Tibial nerve (tissue), 4 donors: ENCODE measurements at regions not wholly inside any gene's neighbourhood (a gene's known extent, or its start where the extent isn't known, plus 50 kb on each side); places are given as distances from the start of the nearest gene placed in this dataset.

Experiments
- DNase-seq, 2 donors: peaks; one replicate each; pipeline ENCODE4 v3.0.0-alpha.2; 2019; ENCODE audit warnings: low spot score in 2 of 2
- H3K27ac ChIP-seq, 4 donors: fragments of 200-600 bp; sonication (generic) in 3 of 4; one replicate each; pipeline ENCODE4 v1.5.1; 2017 to 2019; ENCODE audit warnings: mild to moderate bottlenecking in 1 of 4
- H3K27me3 ChIP-seq, 2 donors: fragments of 200-600 bp; sonication (generic) in 1 of 2; one replicate each; pipeline versions ENCODE4 v1.5.1 to v1.6.0; 2017 to 2019
- H3K36me3 ChIP-seq, 3 donors: fragments of 200-600 bp; sonication (generic); one replicate each; pipeline ENCODE4 v1.5.1; 2018 to 2019
- H3K4me1 ChIP-seq, 4 donors: fragments of 200-600 bp; sonication (generic) in 3 of 4; one replicate each; pipeline ENCODE4 v1.5.1; 2017 to 2019
- H3K4me3 ChIP-seq, 4 donors: fragments of 200-600 bp; sonication (generic) in 3 of 4; one replicate each; pipeline ENCODE4 v1.5.1; 2017 to 2019; ENCODE audit warnings: mild to moderate bottlenecking in 1 of 4, moderate library complexity in 1 of 4
- H3K9me3 ChIP-seq, 4 donors: fragments of 200-600 bp; sonication (generic) in 3 of 4; one replicate each; pipeline ENCODE4 v1.5.1; 2017 to 2019
- CTCF ChIP-seq, 5 experiments: fragments of 200-600 bp in 3 of 5; fragments of 450-650 bp in 2 of 5; sonication (generic) in 3 of 5; IDR thresholded peaks; one replicate each; pipeline ENCODE4 v1.5.1; 2016 to 2019; ENCODE audit warnings: antibody characterized with exemption in 5 of 5, mild to moderate bottlenecking in 3 of 5, moderate library complexity in 2 of 5
- EP300 ChIP-seq, 2 donors: sonication (generic); formaldehyde crosslinking; IDR thresholded peaks; one replicate each; pipeline ENCODE4 v1.6.1; 2017; ENCODE audit warnings: antibody characterized with exemption in 2 of 2, mild to moderate bottlenecking in 1 of 2
- POLR2A ChIP-seq, 2 donors: fragments of 450-650 bp; IDR thresholded peaks; one replicate each; pipeline ENCODE4 v1.6.1; 2017; ENCODE audit warnings: antibody characterized with exemption in 2 of 2, mild to moderate bottlenecking in 2 of 2, moderate library complexity in 2 of 2
- WGBS, 2 donors: methylation state at CpG; one replicate each; pipeline ENCODE4 v1.1.5; 2018; 5-methylcytosine and 5-hydroxymethylcytosine counted together

GRCh38 chr21:23445307-23445706 is 2162.0 kb downstream of the MRPL39 start:
- Histone ChIP-seq H3K27ac (no peak overlapping the region), H3K9me3 (no peaks in the 10 kb centered on the region), H3K36me3 (no peaks in the 10 kb centered on the region), H3K4me3 (no peak overlapping the region), H3K4me1 (no peaks in the 10 kb centered on the region), H3K27me3 (no peaks in the 10 kb centered on the region)
- DNase-seq = no peak
- no peak for TF ChIP-seq POLR2A (IDR thresholded peaks at IDR 0.05)
- no peak for TF ChIP-seq EP300 (IDR thresholded peaks at IDR 0.05)
- TF ChIP-seq CTCF (IDR thresholded peaks at IDR 0.05) = no peak
- 57 to 59% methylated on average over 1 of the region's 1 CpG for WGBS, 2 donors

GRCh38 chr21:23438081-23438480 is 2169.2 kb downstream of the MRPL39 start:
- Histone ChIP-seq H3K4me3 (no peak overlapping the region), H3K27me3 (no peaks in the 10 kb centered on the region), H3K27ac (no peak overlapping the region), H3K9me3 (no peaks in the 10 kb centered on the region), H3K4me1 (no peaks in the 10 kb centered on the region), H3K36me3 (no peaks in the 10 kb centered on the region)
- TF ChIP-seq POLR2A (IDR thresholded peaks at IDR 0.05) = no peak
- DNase-seq = no peak

- Histone ChIP-seq H3K4me1 (no peaks in the 10 kb centered on the region), H3K9me3 (no peaks in the 10 kb centered on the region), H3K4me3 (no peak overlapping the region), H3K27ac (no peak overlapping the region), H3K36me3 (no peaks in the 10 kb centered on the region), H3K27me3 (no peaks in the 10 kb centered on the region)
- TF ChIP-seq POLR2A (IDR thresholded peaks at IDR 0.05) (no peak), EP300 (IDR thresholded peaks at IDR 0.05) (no peak), CTCF (IDR thresholded peaks at IDR 0.05) (no peak)
- 50 to 64% methylated on average over 2 of the region's 2 CpGs for WGBS, 2 donors
- no peak for DNase-seq
These were observed 2204.3 kb downstream of the MRPL39 start for GRCh38 chr21:23402929-23403520.

- no peak for DNase-seq
- Histone ChIP-seq H3K4me3 (no peak overlapping the region), H3K27me3 (no peaks in the 10 kb centered on the region), H3K4me1 (no peaks in the 10 kb centered on the region), H3K27ac (no peak overlapping the region), H3K36me3 (no peaks in the 10 kb centered on the region), H3K9me3 (no peaks in the 10 kb centered on the region)
- 85 to 88% methylated on average over 2 of the region's 2 CpGs for WGBS, 2 donors
- no peak for TF ChIP-seq CTCF (IDR thresholded peaks at IDR 0.05)
- TF ChIP-seq EP300 (IDR thresholded peaks at IDR 0.05) = no peak
- TF ChIP-seq POLR2A (IDR thresholded peaks at IDR 0.05) = no peak
These were observed 2206.0 kb downstream of the MRPL39 start for GRCh38 chr21:23401278-23401677.

GRCh38 chr21:23398726-23399125 is 2208.6 kb downstream of the MRPL39 start:
- no peaks in the 10 kb centered on the region for H3K4me1 ChIP-seq
- TF ChIP-seq POLR2A (IDR thresholded peaks at IDR 0.05) = no peak
- no peak for TF ChIP-seq CTCF (IDR thresholded peaks at IDR 0.05)
- TF ChIP-seq EP300 (IDR thresholded peaks at IDR 0.05) = no peak
- no peak overlapping the region for H3K4me3 ChIP-seq
- no peaks in the 10 kb centered on the region for H3K27me3 ChIP-seq
- WGBS, 2 donors = 95 to 100% methylated on average over 1 of the region's 1 CpG
- DNase-seq = no peak
- H3K36me3 ChIP-seq = no peaks in the 10 kb centered on the region
- H3K27ac ChIP-seq = no peak overlapping the region
- no peaks in the 10 kb centered on the region for H3K9me3 ChIP-seq

- TF ChIP-seq CTCF (IDR thresholded peaks at IDR 0.05) (no peak), EP300 (IDR thresholded peaks at IDR 0.05) (no peak), POLR2A (IDR thresholded peaks at IDR 0.05) (no peak)
- Histone ChIP-seq H3K36me3 (no peaks in the 10 kb centered on the region), H3K4me3 (no peak overlapping the region), H3K9me3 (no peaks in the 10 kb centered on the region), H3K27me3 (no peaks in the 10 kb centered on the region), H3K27ac (no peak overlapping the region), H3K4me1 (no peaks in the 10 kb centered on the region)
- DNase-seq = no peak
- WGBS, 2 donors = 76 to 78% methylated on average over 2 of the region's 2 CpGs
These were observed 2212.8 kb downstream of the MRPL39 start for GRCh38 chr21:23394458-23394857.
